Peyer's patch (tissue), 4 donors: ENCODE measurements at regions not wholly inside any gene's neighbourhood (a gene's known extent, or its start where the extent isn't known, plus 50 kb on each side); places are given as distances from the start of the nearest gene placed in this dataset.

ENCODE experiments used
- DNase-seq, 3 donors: peaks; one replicate each; pipeline ENCODE4 v3.0.0-alpha.2; 2017 to 2019
- H3K27ac ChIP-seq, 4 donors: fragments of 200-600 bp; sonication (generic); one replicate each; pipeline ENCODE4 v1.5.1; 2016 to 2019
- H3K27me3 ChIP-seq, 2 donors: fragments of 200-600 bp; sonication (generic); one replicate each; pipeline ENCODE4 v1.5.1; 2019
- H3K36me3 ChIP-seq, 3 donors: fragments of 200-600 bp; sonication (generic); one replicate each; pipeline ENCODE4 v1.5.1; 2016 to 2019
- H3K4me1 ChIP-seq, 4 donors: fragments of 200-600 bp; sonication (generic); one replicate each; pipeline ENCODE4 v1.5.1; 2016 to 2019
- H3K4me3 ChIP-seq, 4 donors: fragments of 200-600 bp; sonication (generic); 1 replicate in 3 of 4; 2 replicates in 1 of 4; pipeline ENCODE4 v1.5.1; 2016 to 2019; ENCODE audit warnings: mild to moderate bottlenecking in 1 of 4
- H3K9me3 ChIP-seq, 4 donors: fragments of 200-600 bp; sonication (generic); one replicate each; pipeline ENCODE4 v1.5.1; 2016 to 2019; ENCODE audit warnings: mild to moderate bottlenecking in 1 of 4
- POLR2A ChIP-seq, 2 donors: fragments of 450-650 bp; IDR thresholded peaks; one replicate each; pipeline ENCODE4 v1.5.1; 2017; ENCODE audit warnings: antibody characterized with exemption in 2 of 2, mild to moderate bottlenecking in 2 of 2, moderate library complexity in 2 of 2
- TF ChIP-seq, protein P1 (sequence below), 6 experiments: fragments of 450-650 bp in 4 of 6; fragments of 200-600 bp in 2 of 6; sonication (generic) in 1 of 6; IDR thresholded peaks; one replicate each; pipeline ENCODE4 v1.5.1; 2017 to 2019; ENCODE audit warnings: antibody characterized with exemption in 6 of 6, mild to moderate bottlenecking in 3 of 6, moderate library complexity in 1 of 6

DNA sequence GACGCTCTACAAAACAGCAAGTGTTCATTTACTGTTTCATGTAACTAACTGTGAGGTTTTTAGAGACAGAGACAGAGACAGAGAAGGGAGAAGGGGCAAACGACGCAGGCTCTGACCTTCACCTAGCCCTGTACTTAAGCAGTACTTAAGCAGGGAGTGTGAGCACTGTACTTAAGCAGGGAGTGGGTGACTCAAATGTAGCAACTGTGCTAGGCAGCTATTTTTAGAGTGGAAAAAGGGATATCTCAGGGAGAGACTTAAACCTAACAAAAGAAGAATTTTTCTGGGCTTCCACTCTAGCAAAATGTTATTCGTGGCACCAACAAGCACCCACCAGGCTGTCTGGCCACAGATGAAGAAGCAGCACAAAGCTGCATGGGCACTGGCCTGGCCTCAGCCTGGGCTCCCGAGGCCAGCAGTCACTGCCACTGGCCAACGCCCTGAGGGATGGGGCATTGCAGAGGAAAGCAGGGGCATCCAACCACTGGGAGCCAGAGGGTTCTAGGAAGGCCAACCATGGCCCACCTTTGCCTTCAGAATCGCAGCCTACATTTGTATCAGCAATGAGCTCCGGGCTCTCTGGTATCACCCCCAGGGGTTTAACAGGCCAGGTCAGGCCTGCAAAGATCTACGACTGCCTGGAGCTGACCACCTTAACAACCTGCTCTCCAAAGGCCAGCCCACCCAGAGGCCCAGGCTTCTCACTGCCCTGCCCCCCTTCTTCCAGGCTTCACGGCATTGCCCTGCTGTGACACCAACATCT is 154.3 kb downstream of the TTC32 start:
- DNase-seq, result no peak
- TF ChIP-seq POLR2A (IDR thresholded peaks at IDR 0.05), result no peak
- TF ChIP-seq, protein P1, sequence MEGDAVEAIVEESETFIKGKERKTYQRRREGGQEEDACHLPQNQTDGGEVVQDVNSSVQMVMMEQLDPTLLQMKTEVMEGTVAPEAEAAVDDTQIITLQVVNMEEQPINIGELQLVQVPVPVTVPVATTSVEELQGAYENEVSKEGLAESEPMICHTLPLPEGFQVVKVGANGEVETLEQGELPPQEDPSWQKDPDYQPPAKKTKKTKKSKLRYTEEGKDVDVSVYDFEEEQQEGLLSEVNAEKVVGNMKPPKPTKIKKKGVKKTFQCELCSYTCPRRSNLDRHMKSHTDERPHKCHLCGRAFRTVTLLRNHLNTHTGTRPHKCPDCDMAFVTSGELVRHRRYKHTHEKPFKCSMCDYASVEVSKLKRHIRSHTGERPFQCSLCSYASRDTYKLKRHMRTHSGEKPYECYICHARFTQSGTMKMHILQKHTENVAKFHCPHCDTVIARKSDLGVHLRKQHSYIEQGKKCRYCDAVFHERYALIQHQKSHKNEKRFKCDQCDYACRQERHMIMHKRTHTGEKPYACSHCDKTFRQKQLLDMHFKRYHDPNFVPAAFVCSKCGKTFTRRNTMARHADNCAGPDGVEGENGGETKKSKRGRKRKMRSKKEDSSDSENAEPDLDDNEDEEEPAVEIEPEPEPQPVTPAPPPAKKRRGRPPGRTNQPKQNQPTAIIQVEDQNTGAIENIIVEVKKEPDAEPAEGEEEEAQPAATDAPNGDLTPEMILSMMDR (IDR thresholded peaks at IDR 0.05), result no peak
- no peak overlapping the region for H3K27ac ChIP-seq
- H3K4me1 ChIP-seq, result no peaks in the 10 kb centered on the region
- H3K4me3 ChIP-seq, result no peak overlapping the region
- H3K27me3 ChIP-seq, result no peaks in the 10 kb centered on the region
- no peaks in the 10 kb centered on the region for H3K9me3 ChIP-seq
- H3K36me3 ChIP-seq, result no peaks in the 10 kb centered on the region

DNA sequence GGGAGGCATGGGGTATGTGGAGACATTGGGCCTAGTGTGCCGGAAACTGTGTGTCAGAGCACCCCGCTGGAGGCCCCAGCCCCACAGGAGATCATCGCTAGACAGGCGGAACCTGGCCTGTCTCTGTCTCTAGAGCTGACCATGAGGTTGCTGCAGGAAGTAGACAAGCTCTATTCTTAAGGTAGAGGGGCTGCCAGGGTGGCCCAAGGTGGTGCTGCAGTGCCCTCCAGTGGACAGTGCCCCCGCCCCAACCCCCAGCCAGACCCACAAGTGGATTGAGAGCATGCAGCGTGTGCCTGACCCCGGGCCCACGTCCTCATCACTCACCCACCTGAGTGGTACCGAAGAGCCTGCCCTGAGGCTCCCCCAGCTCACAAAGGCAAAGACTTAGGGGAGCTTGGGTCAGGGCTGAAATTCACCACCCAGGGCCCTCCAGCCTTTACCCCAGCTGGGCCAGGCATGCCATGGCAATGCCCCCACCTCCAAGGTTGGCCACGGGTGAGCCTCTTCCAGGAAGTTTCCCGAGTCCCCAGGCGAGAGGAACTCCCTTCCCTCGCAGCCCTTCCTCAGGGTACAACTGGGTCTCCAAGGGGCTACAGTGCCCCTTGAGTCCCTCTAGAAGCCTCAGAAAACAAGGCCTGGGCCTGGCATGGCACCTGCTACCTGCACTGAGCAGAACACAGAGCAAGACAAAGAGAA is 155.0 kb downstream of the TTC32 start:
- no peaks in the 10 kb centered on the region for H3K27me3 ChIP-seq
- H3K36me3 ChIP-seq, result no peaks in the 10 kb centered on the region
- TF ChIP-seq, protein P1 (IDR thresholded peaks at IDR 0.05), result no peak
- no peaks in the 10 kb centered on the region for H3K9me3 ChIP-seq
- no peak for DNase-seq
- no peaks in the 10 kb centered on the region for H3K4me1 ChIP-seq
- H3K27ac ChIP-seq, result no peak overlapping the region
- H3K4me3 ChIP-seq, result no peak overlapping the region

DNA sequence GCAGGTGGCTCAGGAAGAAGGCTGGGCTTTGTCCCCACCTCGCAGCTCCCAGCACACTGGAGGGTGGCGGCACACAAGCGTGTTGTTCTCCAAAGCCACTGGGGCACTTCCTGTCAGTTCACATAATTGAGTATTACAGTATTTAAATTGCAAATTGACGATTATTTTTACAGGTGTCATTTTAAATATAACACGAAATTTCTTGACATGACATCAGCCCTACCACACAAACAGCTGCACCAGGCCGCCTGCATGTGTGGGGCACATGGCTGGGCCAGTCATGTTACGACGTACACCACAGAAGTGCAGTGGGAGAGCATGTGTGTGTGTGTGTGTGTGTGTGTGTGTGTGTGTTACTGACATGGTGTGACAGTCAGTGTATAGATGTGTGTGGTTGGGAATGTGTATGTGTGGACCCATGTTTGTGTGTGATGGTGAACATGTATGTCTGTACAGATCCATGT is 155.6 kb downstream of the TTC32 start:
- no peak overlapping the region for H3K4me3 ChIP-seq
- no peak overlapping the region for H3K27ac ChIP-seq
- H3K36me3 ChIP-seq, result no peaks in the 10 kb centered on the region
- H3K27me3 ChIP-seq, result no peaks in the 10 kb centered on the region
- no peaks in the 10 kb centered on the region for H3K9me3 ChIP-seq
- H3K4me1 ChIP-seq, result no peaks in the 10 kb centered on the region
- no peak for TF ChIP-seq POLR2A (IDR thresholded peaks at IDR 0.05)
- TF ChIP-seq, protein P1 (IDR thresholded peaks at IDR 0.05), result no peak
- DNase-seq, result no peak

GRCh38 chr2:19745318-19746136 is 156.3 kb downstream of the TTC32 start:
- Histone ChIP-seq H3K9me3 (no peaks in the 10 kb centered on the region), H3K4me3 (no peak overlapping the region)
- TF ChIP-seq, protein P1 (IDR thresholded peaks at IDR 0.05), result no peak
- TF ChIP-seq POLR2A (IDR thresholded peaks at IDR 0.05), result no peak

DNA sequence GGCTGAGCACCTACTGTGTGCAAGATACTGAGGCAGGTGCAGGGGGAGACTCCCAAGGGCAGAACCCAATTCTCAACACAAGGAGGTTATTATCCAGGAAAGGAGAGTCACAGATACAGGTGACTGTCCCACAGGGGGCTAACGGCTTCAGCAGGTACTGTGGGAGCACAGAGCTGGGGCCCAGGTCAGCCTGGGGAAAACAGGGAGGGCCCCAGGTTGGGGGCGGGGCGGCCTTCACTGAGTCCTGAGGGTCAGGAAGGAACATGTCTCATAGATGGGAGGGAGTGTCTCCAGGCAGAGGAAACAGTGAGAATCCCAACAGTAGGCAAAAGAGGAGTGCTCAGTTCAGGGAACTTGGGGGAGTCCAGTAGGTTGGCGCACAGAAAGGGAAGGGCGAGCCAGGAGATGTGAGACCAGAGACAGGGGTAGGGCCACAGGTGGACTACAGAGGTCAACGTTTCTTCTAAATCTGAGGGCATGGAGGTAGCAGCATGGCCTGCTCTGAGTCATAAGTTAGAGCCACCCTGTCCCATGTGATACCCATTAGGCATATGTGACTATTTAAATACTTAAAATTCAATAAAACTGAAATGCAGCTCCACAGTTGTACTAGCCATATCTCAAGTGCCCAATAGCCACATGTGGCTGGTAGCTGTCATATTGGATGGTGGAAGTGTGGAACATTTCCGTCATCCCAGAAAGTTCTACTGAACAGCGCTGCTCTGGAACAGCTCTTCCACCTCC is 157.2 kb downstream of the TTC32 start:
- no peaks in the 10 kb centered on the region for H3K36me3 ChIP-seq
- no peak for DNase-seq
- no peak for TF ChIP-seq POLR2A (IDR thresholded peaks at IDR 0.05)
- TF ChIP-seq, protein P1 (IDR thresholded peaks at IDR 0.05), result no peak
- H3K4me1 ChIP-seq, result no peaks in the 10 kb centered on the region
- H3K27me3 ChIP-seq, result no peaks in the 10 kb centered on the region
- H3K4me3 ChIP-seq, result no peak overlapping the region
- no peak overlapping the region for H3K27ac ChIP-seq
- no peaks in the 10 kb centered on the region for H3K9me3 ChIP-seq

More at GRCh38 chr2:19745318-19746136, 156.3 kb downstream of the TTC32 start:
- H3K4me1 ChIP-seq, result no peaks in the 10 kb centered on the region
- no peak overlapping the region for H3K27ac ChIP-seq
- H3K36me3 ChIP-seq, result no peaks in the 10 kb centered on the region
- H3K27me3 ChIP-seq, result no peaks in the 10 kb centered on the region
- no peak for DNase-seq
